Liver (tissue), 2 donors: ENCODE measurements at regions not wholly inside any gene's neighbourhood (a gene's known extent, or its start where the extent isn't known, plus 50 kb on each side); places are given as distances from the start of the nearest gene placed in this dataset.

Source experiments
- YY1 ChIP-seq: IDR thresholded peaks from 2 replicates; pipeline ENCODE4 v1.6.1; 2016; ENCODE audit warnings: antibody characterized with exemption, mild to moderate bottlenecking
- TF ChIP-seq, protein P1 (sequence below): fragments of 150-350 bp; IDR thresholded peaks from 2 replicates; pipeline ENCODE4 v1.5.1; 2017; ENCODE audit warnings: improper control_type of control experiment, low read depth, low read length; ENCODE audit not compliant: missing input control
- TF ChIP-seq, protein P2 (sequence below): IDR thresholded peaks from 2 replicates; pipeline ENCODE4 v1.6.1; 2016; ENCODE audit warnings: antibody characterized with exemption, mild to moderate bottlenecking
- donor health status: healthy.

DNA sequence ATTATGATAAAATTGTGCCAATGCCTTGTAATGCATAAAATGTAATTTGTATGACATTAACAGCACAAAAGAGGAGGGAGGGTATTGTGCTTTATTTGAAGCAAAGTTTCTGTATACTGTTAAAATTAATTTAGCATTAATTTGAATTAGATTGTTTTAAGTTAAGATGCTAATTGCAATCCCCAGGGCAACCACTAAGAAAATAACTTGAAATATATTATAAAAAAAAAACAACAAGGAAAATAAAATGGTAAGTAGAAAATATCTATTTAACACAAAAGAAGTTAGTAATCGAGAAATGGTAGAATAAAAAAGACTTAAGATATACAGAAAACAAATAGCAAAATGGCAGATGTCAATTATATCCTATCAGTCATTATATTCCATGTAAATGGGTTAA is 131.4 kb upstream of the KAZN start:
- TF ChIP-seq, protein P1, sequence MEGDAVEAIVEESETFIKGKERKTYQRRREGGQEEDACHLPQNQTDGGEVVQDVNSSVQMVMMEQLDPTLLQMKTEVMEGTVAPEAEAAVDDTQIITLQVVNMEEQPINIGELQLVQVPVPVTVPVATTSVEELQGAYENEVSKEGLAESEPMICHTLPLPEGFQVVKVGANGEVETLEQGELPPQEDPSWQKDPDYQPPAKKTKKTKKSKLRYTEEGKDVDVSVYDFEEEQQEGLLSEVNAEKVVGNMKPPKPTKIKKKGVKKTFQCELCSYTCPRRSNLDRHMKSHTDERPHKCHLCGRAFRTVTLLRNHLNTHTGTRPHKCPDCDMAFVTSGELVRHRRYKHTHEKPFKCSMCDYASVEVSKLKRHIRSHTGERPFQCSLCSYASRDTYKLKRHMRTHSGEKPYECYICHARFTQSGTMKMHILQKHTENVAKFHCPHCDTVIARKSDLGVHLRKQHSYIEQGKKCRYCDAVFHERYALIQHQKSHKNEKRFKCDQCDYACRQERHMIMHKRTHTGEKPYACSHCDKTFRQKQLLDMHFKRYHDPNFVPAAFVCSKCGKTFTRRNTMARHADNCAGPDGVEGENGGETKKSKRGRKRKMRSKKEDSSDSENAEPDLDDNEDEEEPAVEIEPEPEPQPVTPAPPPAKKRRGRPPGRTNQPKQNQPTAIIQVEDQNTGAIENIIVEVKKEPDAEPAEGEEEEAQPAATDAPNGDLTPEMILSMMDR = no peak
- no peak for TF ChIP-seq YY1
- TF ChIP-seq, protein P2, sequence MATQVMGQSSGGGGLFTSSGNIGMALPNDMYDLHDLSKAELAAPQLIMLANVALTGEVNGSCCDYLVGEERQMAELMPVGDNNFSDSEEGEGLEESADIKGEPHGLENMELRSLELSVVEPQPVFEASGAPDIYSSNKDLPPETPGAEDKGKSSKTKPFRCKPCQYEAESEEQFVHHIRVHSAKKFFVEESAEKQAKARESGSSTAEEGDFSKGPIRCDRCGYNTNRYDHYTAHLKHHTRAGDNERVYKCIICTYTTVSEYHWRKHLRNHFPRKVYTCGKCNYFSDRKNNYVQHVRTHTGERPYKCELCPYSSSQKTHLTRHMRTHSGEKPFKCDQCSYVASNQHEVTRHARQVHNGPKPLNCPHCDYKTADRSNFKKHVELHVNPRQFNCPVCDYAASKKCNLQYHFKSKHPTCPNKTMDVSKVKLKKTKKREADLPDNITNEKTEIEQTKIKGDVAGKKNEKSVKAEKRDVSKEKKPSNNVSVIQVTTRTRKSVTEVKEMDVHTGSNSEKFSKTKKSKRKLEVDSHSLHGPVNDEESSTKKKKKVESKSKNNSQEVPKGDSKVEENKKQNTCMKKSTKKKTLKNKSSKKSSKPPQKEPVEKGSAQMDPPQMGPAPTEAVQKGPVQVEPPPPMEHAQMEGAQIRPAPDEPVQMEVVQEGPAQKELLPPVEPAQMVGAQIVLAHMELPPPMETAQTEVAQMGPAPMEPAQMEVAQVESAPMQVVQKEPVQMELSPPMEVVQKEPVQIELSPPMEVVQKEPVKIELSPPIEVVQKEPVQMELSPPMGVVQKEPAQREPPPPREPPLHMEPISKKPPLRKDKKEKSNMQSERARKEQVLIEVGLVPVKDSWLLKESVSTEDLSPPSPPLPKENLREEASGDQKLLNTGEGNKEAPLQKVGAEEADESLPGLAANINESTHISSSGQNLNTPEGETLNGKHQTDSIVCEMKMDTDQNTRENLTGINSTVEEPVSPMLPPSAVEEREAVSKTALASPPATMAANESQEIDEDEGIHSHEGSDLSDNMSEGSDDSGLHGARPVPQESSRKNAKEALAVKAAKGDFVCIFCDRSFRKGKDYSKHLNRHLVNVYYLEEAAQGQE = no peak
